Calu3 (cell line): ENCODE measurements at regions not wholly inside any gene's neighbourhood (a gene's known extent, or its start where the extent isn't known, plus 50 kb on each side); places are given as distances from the start of the nearest gene placed in this dataset.

ENCODE experiments used
- BruUV-seq: library from RNA; stranded (reverse); fragments of 400-500 nt; replicated peaks from 2 replicates; lab custom pipeline; 2021; lab: Mats Ljungman, UMichigan
- CTCF ChIA-PET: fragments of 300-600 bp; sonication (Branson Sonifier 250); formaldehyde crosslinking; loops from one replicate; lab custom pipeline; 2022; ENCODE audit warnings: antibody characterized with exemption; lab: Charles Lee
- DNase-seq: peaks from one replicate; pipeline ENCODE4 v3.0.0; 2022
- H3K27ac Mint-ChIP-seq: one replicate; pipeline ENCODE4 v1.8.0; 2022; ENCODE audit warnings: mixed read lengths; ENCODE audit not compliant: unreplicated experiment
- H3K27me3 Mint-ChIP-seq: one replicate; pipeline ENCODE4 v1.8.0; 2022; ENCODE audit warnings: mixed read lengths; ENCODE audit not compliant: unreplicated experiment
- H3K36me3 Mint-ChIP-seq: one replicate; pipeline ENCODE4 v1.8.0; 2022; ENCODE audit warnings: mild to moderate bottlenecking, moderate library complexity, mixed read lengths; ENCODE audit not compliant: insufficient read depth, unreplicated experiment
- H3K4me1 Mint-ChIP-seq: one replicate; pipeline ENCODE4 v1.8.0; 2022; ENCODE audit warnings: mild to moderate bottlenecking, low read depth, mixed read lengths; ENCODE audit not compliant: unreplicated experiment
- H3K4me3 Mint-ChIP-seq: one replicate; pipeline ENCODE4 v1.8.0; 2022; ENCODE audit warnings: mild to moderate bottlenecking, low read depth, moderate library complexity, mixed read lengths; ENCODE audit not compliant: unreplicated experiment
- H3K9me3 Mint-ChIP-seq: one replicate; pipeline ENCODE4 v1.8.0; 2022; ENCODE audit warnings: low read depth, mixed read lengths; ENCODE audit not compliant: unreplicated experiment
- intact Hi-C: fragments of 100-400 bp; cut with micrococcal nuclease; formaldehyde crosslinking; loops from one replicate; pipeline ENCODE4 v1.10.0; 2022; ENCODE audit not compliant: unreplicated experiment
- TF ChIP-seq, protein P1 (sequence below): fragments of 200-600 bp; IDR thresholded peaks from one replicate; pipeline ENCODE4 v1.8.0; 2022; ENCODE audit warnings: antibody characterized with exemption; ENCODE audit not compliant: unreplicated experiment

- Mint-ChIP-seq H3K27ac (no peak overlapping the region), H3K27me3 (no peaks in the 10 kb centered on the region), H3K4me3 (no peak overlapping the region), H3K9me3 (no peaks in the 10 kb centered on the region), H3K4me1 (no peaks in the 10 kb centered on the region), H3K36me3 (no peaks in the 10 kb centered on the region)
- intact Hi-C loops = no loop called here
- CTCF ChIA-PET = interaction anchor here (1.3 kb wide), 1 partner anchor 100 kb away, joined by 3 read pairs; no protein-coding TSS in a partner anchor
- DNase-seq = no peak
- no TSS peak for BruUV-seq
- TF ChIP-seq, protein P1, sequence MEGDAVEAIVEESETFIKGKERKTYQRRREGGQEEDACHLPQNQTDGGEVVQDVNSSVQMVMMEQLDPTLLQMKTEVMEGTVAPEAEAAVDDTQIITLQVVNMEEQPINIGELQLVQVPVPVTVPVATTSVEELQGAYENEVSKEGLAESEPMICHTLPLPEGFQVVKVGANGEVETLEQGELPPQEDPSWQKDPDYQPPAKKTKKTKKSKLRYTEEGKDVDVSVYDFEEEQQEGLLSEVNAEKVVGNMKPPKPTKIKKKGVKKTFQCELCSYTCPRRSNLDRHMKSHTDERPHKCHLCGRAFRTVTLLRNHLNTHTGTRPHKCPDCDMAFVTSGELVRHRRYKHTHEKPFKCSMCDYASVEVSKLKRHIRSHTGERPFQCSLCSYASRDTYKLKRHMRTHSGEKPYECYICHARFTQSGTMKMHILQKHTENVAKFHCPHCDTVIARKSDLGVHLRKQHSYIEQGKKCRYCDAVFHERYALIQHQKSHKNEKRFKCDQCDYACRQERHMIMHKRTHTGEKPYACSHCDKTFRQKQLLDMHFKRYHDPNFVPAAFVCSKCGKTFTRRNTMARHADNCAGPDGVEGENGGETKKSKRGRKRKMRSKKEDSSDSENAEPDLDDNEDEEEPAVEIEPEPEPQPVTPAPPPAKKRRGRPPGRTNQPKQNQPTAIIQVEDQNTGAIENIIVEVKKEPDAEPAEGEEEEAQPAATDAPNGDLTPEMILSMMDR = no peak
These were observed 184.2 kb downstream of the FAM76B start for GRCh38 chr11:95605271-95605940.

- BruUV-seq = no TSS peak
- H3K4me1 Mint-ChIP-seq = no peaks in the 10 kb centered on the region
- no peak overlapping the region for H3K27ac Mint-ChIP-seq
- CTCF ChIA-PET = no interaction called here
- H3K9me3 Mint-ChIP-seq = no peaks in the 10 kb centered on the region
- TF ChIP-seq, protein P1 = no peak
- no peak overlapping the region for H3K4me3 Mint-ChIP-seq
- H3K36me3 Mint-ChIP-seq = no peaks in the 10 kb centered on the region
- no peaks in the 10 kb centered on the region for H3K27me3 Mint-ChIP-seq
- intact Hi-C loops = no loop called here
- no peak for DNase-seq
These were observed 189.5 kb downstream of the FAM76B start for GRCh38 chr11:95599959-95600586.

DNA sequence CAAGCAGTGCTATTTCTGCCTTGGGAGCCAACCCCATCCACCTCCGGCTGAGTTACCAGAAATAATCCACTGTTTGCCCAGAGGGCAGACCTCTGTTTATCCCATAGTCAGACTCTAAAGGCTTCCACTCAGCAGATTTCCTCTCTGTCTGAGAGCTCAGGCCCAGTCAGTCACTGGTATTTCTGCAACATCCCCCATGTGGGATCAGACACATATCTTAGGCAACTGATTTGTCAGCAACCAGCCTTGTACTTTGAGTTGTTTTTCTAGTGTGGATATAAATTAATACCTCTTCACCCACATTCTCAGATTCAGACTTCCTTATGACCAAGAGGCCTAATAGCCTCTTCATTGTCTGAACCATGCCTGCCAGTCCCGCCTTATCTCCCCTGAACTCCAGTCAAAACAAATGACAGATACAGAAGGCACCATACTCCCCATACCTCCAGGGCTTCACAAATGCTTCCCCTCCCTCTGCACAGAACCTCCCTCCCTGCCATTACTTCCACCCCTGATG lies 193.6 kb downstream of the FAM76B start:
- H3K4me3 Mint-ChIP-seq = no peak overlapping the region
- H3K9me3 Mint-ChIP-seq = peaks cover 2% of the 10 kb centered on the region
- no peak overlapping the region for H3K27ac Mint-ChIP-seq
- H3K36me3 Mint-ChIP-seq = no peaks in the 10 kb centered on the region
- CTCF ChIA-PET = no interaction called here
- no TSS peak for BruUV-seq
- intact Hi-C loops = no loop called here
- H3K27me3 Mint-ChIP-seq = peaks cover 11% of the 10 kb centered on the region
- no peaks in the 10 kb centered on the region for H3K4me1 Mint-ChIP-seq
- no peak for DNase-seq
- TF ChIP-seq, protein P1 = no peak

- Mint-ChIP-seq H3K27me3 (peaks cover 11% of the 10 kb centered on the region), H3K4me3 (no peak overlapping the region), H3K4me1 (no peaks in the 10 kb centered on the region), H3K27ac (no peak overlapping the region), H3K9me3 (peaks cover 2% of the 10 kb centered on the region), H3K36me3 (no peaks in the 10 kb centered on the region)
- intact Hi-C loops = no loop called here
- TF ChIP-seq, protein P1 = no peak
- CTCF ChIA-PET = no interaction called here
- BruUV-seq = no TSS peak
- DNase-seq = no peak
These were observed 194.0 kb downstream of the FAM76B start for GRCh38 chr11:95595541-95595940.
